ENCODE measurements at regions not wholly inside any gene's neighbourhood (a gene's known extent, or its start where the extent isn't known, plus 50 kb on each side); places are given as distances from the start of the nearest gene placed in this dataset.

- TF ChIP-seq CTCF (conservative IDR thresholded peaks at IDR 0.05; ENCODE audit: low read depth in 2 of 2), result no peak
- no peak for TF ChIP-seq POLR2AphosphoS5 (IDR thresholded peaks at IDR 0.05; ENCODE audit: low read depth)
Measured at GRCh38 chr6:6705915-6706675, 117.6 kb downstream of the LY86 start.
